B cell (primary cell): ENCODE measurements at regions not wholly inside any gene's neighbourhood (a gene's known extent, or its start where the extent isn't known, plus 50 kb on each side); places are given as distances from the start of the nearest gene placed in this dataset.

Experiments used
- ATAC-seq: fragments of 200-7000 bp; cut with Tn5 transposase; one replicate; pipeline ENCODE4 v1.10.0; 2021; ENCODE audit warnings: low read depth, mild to moderate bottlenecking, moderate number of reproducible peaks, moderate library complexity
- CTCF ChIA-PET: fragments of 350-600 bp; sonication (Branson Sonifier 250); formaldehyde crosslinking; loops from one replicate; lab custom pipeline; 2021; ENCODE audit warnings: antibody characterized with exemption, inconsistent platforms; lab: Charles Lee
- POLR2A ChIA-PET: fragments of 350-600 bp; sonication (Branson Sonifier 250); formaldehyde crosslinking; loops from one replicate; lab custom pipeline; 2021; ENCODE audit warnings: antibody characterized with exemption; lab: Charles Lee
- DNase-seq: peaks from one replicate; pipeline ENCODE4 v3.0.0; 2013
- H2AFZ ChIP-seq: 2 replicates; pipeline ENCODE4 v1.6.1; 2012; ENCODE audit warnings: mild to moderate bottlenecking, low read depth, low read length; ENCODE audit not compliant: insufficient read depth, poor library complexity, severe bottlenecking
- H3K27ac ChIP-seq, 2 donors: 1 replicate in 1 of 2; 2 replicates in 1 of 2; pipeline ENCODE4 v1.5.1; 2012 to 2013; ENCODE audit warnings: low read length in 2 of 2, mild to moderate bottlenecking in 2 of 2, moderate library complexity in 1 of 2
- H3K27me3 ChIP-seq, 4 experiments: fragments of 200-600 bp in 1 of 4; sonication (generic) in 1 of 4; replicated peaks in 1 of 4; 1 replicate in 2 of 4; 2 replicates in 2 of 4; pipeline versions ENCODE4 v1.6.1 to v1.7.0; 2013 to 2016; ENCODE audit warnings: low read length in 3 of 4, mild to moderate bottlenecking in 2 of 4, mixed read lengths in 1 of 4, moderate library complexity in 1 of 4; ENCODE audit not compliant: insufficient read depth in 4 of 4, control insufficient read depth in 3 of 4; ENCODE audit errors: control extremely low read depth in 1 of 4
- H3K36me3 ChIP-seq, 2 experiments: replicated peaks in 1 of 2; 1 replicate in 1 of 2; 2 replicates in 1 of 2; pipeline versions ENCODE4 v1.6.1 to v1.7.1; 2013; ENCODE audit warnings: low read length in 1 of 2; ENCODE audit not compliant: insufficient read depth in 2 of 2, control insufficient read depth in 1 of 2; ENCODE audit errors: control extremely low read depth in 1 of 2, extremely low read depth in 1 of 2
- H3K4me1 ChIP-seq, 2 donors: fragments of 200-600 bp in 1 of 2; sonication (generic) in 1 of 2; 1 replicate in 1 of 2; 2 replicates in 1 of 2; pipeline versions ENCODE4 v1.5.1 to v1.6.1; 2013 to 2017; ENCODE audit warnings: low read length in 2 of 2; ENCODE audit not compliant: control insufficient read depth in 2 of 2, insufficient read depth in 2 of 2
- H3K4me2 ChIP-seq: replicated peaks from 2 replicates; pipeline ENCODE3; 2012; ENCODE audit warnings: mild to moderate bottlenecking, low read depth, low read length; ENCODE audit not compliant: poor library complexity, severe bottlenecking
- H3K4me3 ChIP-seq, 5 experiments: fragments of 200-600 bp in 1 of 5; sonication (generic) in 1 of 5; 1 replicate in 3 of 5; 2 replicates in 2 of 5; pipeline versions ENCODE4 v1.5.1 to v1.7.0; 2011 to 2016; ENCODE audit warnings: low read length in 4 of 5, mild to moderate bottlenecking in 4 of 5, low read depth in 2 of 5, control low read depth in 1 of 5, moderate library complexity in 1 of 5; ENCODE audit not compliant: insufficient read depth in 1 of 5; ENCODE audit errors: control extremely low read depth in 1 of 5, extremely low read depth in 1 of 5
- H3K79me2 ChIP-seq: fragments of 200-600 bp; sonication (generic); one replicate; pipeline ENCODE4 v1.6.0; 2016; ENCODE audit warnings: low read length; ENCODE audit not compliant: control insufficient read depth, insufficient read depth
- H3K9ac ChIP-seq: fragments of 200-600 bp; sonication (generic); 2 replicates; pipeline ENCODE4 v1.6.1; 2017; ENCODE audit warnings: mild to moderate bottlenecking, low read length, moderate library complexity
- H3K9me3 ChIP-seq, 3 donors: one replicate each; pipeline versions ENCODE4 v1.6.1 to v1.7.1; 2013; ENCODE audit warnings: low read length in 2 of 3; ENCODE audit not compliant: control insufficient read depth in 2 of 3, insufficient read depth in 1 of 3; ENCODE audit errors: control extremely low read depth in 1 of 3
- H4K20me1 ChIP-seq: 2 replicates; pipeline ENCODE4 v1.6.0; 2012; ENCODE audit warnings: mild to moderate bottlenecking, low read length; ENCODE audit not compliant: insufficient read depth, control insufficient read depth, poor library complexity, severe bottlenecking
- H3K27ac Mint-ChIP-seq: one replicate; pipeline ENCODE4 v1.8.0; 2021; ENCODE audit warnings: mixed read lengths
- H3K27me3 Mint-ChIP-seq: one replicate; pipeline ENCODE4 v1.8.0; 2021; ENCODE audit warnings: mixed read lengths
- H3K4me1 Mint-ChIP-seq: one replicate; pipeline ENCODE4 v1.8.0; 2021; ENCODE audit warnings: mixed read lengths
- H3K4me3 Mint-ChIP-seq: one replicate; pipeline ENCODE4 v1.8.0; 2021; ENCODE audit warnings: mixed read lengths
- H3K9me3 Mint-ChIP-seq: one replicate; pipeline ENCODE4 v1.8.0; 2022; ENCODE audit warnings: mixed read lengths; ENCODE audit not compliant: insufficient read depth
- CTCF ChIP-seq: fragments of 200-600 bp; IDR thresholded peaks from one replicate; pipeline ENCODE4 v1.8.0; 2022; ENCODE audit warnings: antibody characterized with exemption, mild to moderate bottlenecking
- EZH2 ChIP-seq: IDR thresholded peaks from 2 replicates; pipeline ENCODE4 v1.6.1; 2012; ENCODE audit warnings: borderline replicate concordance, low read depth, mild to moderate bottlenecking, moderate library complexity, low read length; ENCODE audit not compliant: insufficient read depth, poor library complexity, severe bottlenecking
- WGBS: methylation state at CpG from one replicate; pipeline ENCODE4 v1.1.5; 2013; ENCODE audit warnings: missing lambda C conversion rate; ENCODE audit not compliant: insufficient coverage; 5-methylcytosine and 5-hydroxymethylcytosine counted together
- intact Hi-C: fragments of 100-400 bp; cut with micrococcal nuclease; formaldehyde crosslinking; loops from one replicate; pipeline ENCODE4 v1.10.0; 2022

GRCh38 chr2:173584000-173584399 is 229.3 kb downstream of the CDCA7 start:
- no peak for TF ChIP-seq CTCF
- TF ChIP-seq EZH2, result no peak
- no peak overlapping the region for H2AFZ ChIP-seq
- intact Hi-C loops, result no loop called here
- peaks cover 0 to 3% (median 1%) of the 10 kb centered on the region in 4 experiments for H3K27me3 ChIP-seq
- WGBS, result no CpG with 5 or more reads among the region's 1 CpG
- CTCF ChIA-PET, result interaction anchor here (0.6 kb wide), 1 partner anchor 1113 kb away, joined by 5 read pairs; no protein-coding TSS in a partner anchor
- H3K9me3 Mint-ChIP-seq, result no peaks in the 10 kb centered on the region
- POLR2A ChIA-PET, result no interaction called here
- no peak overlapping the region for H3K27ac Mint-ChIP-seq
- peaks cover 28% of the 10 kb centered on the region for H3K27me3 Mint-ChIP-seq
- DNase-seq (no peak), ATAC-seq (no peak)
- H3K36me3 ChIP-seq, result no peaks in the 10 kb centered on the region
- H3K4me1 Mint-ChIP-seq, result no peaks in the 10 kb centered on the region
- no peak overlapping the region for H3K4me3 ChIP-seq
- no peaks in the 10 kb centered on the region for H4K20me1 ChIP-seq
- no peak overlapping the region for H3K9ac ChIP-seq
- H3K79me2 ChIP-seq, result no peaks in the 10 kb centered on the region
- no peak overlapping the region for H3K4me2 ChIP-seq
- H3K27ac ChIP-seq, result no peak overlapping the region
- H3K9me3 ChIP-seq, result no peaks in the 10 kb centered on the region
- no peaks in the 10 kb centered on the region for H3K4me1 ChIP-seq
- H3K4me3 Mint-ChIP-seq, result no peak overlapping the region

GRCh38 chr2:173584676-173585458 is 230.2 kb downstream of the CDCA7 start:
- DNase-seq (no peak), ATAC-seq (no peak)
- POLR2A ChIA-PET, result no interaction called here
- Mint-ChIP-seq H3K4me3 (no peak overlapping the region), H3K27ac (no peak overlapping the region), H3K27me3 (peaks cover 35% of the 10 kb centered on the region), H3K4me1 (no peaks in the 10 kb centered on the region), H3K9me3 (no peaks in the 10 kb centered on the region)
- Histone ChIP-seq H3K9ac (no peak overlapping the region), H3K36me3 (no peaks in the 10 kb centered on the region), H3K79me2 (no peaks in the 10 kb centered on the region), H4K20me1 (no peaks in the 10 kb centered on the region), H3K27ac (no peak overlapping the region), H3K27me3 (peaks cover 0 to 6% (median 1%) of the 10 kb centered on the region in 4 experiments), H3K4me1 (no peaks in the 10 kb centered on the region), H2AFZ (no peak overlapping the region), H3K4me3 (no peak overlapping the region), H3K9me3 (no peaks in the 10 kb centered on the region), H3K4me2 (no peak overlapping the region)
- intact Hi-C loops, result no loop called here
- CTCF ChIA-PET, result no interaction called here
- TF ChIP-seq CTCF (no peak), EZH2 (no peak)
- no CpG with 5 or more reads among the region's 4 CpGs for WGBS
